ENCODE measurements at regions not wholly inside any gene's neighbourhood (a gene's known extent, or its start where the extent isn't known, plus 50 kb on each side); places are given as distances from the start of the nearest gene placed in this dataset.

DNA sequence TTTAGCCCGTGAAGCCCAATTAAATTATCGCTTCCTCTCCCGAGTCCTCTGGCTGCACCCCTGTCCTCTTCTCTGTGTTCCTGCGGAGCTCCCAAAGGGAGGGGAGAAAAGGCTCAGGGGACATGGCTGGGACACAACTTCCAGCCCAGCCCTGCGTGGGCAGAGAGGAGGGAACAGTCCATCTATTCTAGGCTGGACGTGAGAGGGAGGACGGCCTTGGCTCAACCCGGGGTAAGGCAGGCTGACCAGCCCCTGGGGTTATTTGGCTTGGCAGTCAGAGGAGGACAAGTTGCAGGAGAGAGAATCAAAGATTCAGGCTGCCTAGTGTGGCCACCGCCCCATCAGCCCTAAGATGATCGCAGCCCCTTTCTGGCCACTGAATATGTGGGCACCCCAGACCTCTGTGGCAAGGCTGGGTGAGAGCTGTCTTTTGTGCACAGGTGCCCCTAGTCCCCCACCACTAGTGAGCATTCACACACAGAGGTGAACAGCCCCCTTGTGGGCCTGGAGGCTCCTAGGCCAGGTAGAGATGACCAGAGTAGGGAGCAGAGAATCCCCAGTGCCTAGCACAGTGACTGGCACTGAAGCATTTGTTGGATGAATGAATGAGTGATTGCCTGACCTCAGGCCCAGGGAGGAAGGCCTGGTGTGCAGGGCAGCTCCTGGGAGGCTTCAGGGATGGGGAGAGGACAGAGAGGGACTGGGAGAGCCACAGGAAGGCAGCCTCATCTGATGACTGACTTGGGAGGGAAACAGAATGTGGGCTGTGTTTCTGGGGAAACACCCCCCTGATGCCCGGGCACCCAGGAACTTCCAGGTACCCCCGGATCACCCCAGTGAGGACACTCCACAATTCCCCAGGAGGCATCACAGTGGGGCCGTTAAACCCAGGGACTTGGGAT, 133.9 kb downstream of the C9orf50 start:
- no peak for DNase-seq

DNA sequence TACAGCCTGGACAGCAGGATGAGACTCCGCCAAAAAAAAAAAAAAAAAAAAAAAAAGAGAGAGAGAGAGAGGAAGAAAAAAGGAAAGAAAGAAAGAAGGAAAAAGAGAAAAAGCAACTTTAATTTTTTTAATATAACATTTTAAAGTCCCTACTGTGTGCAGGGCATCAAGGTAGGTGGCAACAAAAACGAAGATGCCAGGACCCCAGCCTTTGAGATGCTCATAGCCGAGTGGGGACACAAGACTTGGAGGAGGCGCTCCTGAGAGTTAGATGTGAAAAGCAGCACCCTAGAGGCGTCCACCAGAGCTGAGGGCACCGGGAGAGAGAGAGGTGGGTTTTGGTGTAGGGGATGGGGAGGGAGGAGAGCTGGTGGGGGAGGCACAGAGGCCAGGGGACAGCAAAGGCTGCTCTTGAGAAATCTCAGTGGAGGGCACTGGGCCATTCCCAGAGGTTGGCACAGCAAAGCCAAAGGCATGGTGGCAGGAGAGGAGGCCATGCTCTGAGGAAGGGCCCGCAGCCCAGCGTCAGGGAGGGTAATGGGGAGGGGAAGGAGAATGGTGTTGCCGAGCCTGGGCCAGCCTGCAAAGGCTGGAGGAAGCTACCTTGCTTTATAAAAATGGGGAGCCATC, 135.6 kb downstream of the C9orf50 start:
- DNase-seq = no peak

DNA sequence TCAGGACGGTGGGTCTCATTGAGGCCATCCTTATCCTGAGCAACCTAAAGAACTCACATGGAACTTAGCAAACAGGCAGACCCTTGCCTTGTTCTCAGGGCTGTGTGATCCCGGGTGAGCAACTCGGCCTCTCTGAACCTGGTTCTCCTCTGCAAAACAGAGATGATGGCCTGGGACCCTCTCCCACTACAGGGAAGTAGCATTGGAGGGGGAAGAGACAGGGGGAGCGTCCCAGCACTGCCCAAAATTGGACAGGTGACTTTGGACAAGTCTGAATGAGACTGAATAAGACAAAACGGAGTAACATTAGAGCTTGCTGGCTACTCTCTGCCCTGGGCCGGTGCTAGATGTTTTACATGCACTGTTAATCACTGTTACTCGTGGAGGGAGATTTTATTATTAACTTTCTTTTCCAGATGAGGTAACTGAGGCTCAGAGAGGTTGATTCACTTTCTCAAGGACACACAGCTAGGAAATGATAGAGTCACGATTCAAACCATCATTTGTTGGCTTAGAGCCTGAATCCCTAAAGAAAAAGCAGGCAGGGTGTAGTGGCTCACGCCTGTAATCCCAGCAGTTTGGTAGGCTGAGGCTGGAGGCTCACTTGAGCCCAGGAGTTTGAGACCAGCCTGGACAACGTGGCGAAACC, 136.4 kb downstream of the C9orf50 start:
- DNase-seq = no peak

DNA sequence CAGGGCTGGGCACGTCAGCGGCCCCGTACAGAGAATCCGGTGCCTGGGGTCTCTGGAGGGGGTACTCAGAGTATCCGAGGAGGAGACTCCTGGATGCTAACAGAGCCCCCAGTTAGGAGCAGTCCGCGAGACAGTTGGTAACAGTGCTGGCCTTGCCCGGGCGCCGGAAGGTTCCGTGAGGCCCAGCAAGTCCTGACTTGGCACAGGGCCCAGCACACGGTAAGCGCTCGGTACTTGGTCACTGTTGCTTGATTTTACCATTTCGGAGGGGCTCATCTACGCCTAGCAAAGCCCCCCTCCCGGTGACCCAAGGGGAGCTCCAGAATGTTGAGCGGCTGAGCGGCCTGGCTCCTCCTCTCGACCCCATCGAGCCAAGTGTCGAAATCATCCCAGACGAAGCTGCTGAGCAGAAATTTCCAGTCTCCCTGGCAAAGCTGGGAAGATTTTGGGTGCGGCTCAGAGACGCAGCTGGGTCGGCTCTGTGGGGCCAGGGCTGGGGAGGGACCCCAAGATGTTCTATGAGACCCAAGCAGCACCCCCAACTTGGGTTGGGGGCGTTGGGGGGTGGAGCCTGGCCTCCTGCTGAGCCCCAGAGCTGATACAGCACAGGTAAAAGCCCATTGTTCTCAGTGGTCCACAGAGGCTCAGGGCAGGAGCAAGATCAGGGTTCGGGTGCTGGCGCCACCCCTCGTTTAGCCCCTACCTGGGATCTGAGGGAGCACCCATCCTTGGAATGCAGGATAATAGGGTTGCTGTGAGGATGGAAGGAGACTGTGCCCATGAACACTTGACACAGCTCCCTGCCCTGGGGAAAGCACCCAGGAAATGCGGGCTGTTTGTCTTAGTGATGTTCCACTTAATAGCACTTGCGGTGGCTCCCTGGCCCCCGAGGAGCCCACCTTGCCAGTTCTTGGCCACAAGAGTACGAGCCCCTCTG, 137.2 kb downstream of the C9orf50 start:
- peak; percentile 20 for DNase-seq

GRCh38 chr9:129482521-129483414, 138.1 kb downstream of the C9orf50 start:
- peak; percentile 73 for DNase-seq

- no peak for DNase-seq
Observed at GRCh38 chr9:129481810-129482511, 138.9 kb downstream of the C9orf50 start.

GRCh38 chr9:129481424-129481809, 139.5 kb downstream of the C9orf50 start:
- no peak for DNase-seq

GRCh38 chr9:129480745-129481144, 140.2 kb downstream of the C9orf50 start:
- no peak for DNase-seq

- DNase-seq = no peak
Observed at GRCh38 chr9:129480227-129480626, 140.7 kb downstream of the C9orf50 start.

GRCh38 chr9:129479631-129480011, 141.3 kb downstream of the C9orf50 start:
- no peak for DNase-seq

- no peak for DNase-seq
Observed at GRCh38 chr9:129478961-129479630, 141.8 kb downstream of the C9orf50 start.

DNA sequence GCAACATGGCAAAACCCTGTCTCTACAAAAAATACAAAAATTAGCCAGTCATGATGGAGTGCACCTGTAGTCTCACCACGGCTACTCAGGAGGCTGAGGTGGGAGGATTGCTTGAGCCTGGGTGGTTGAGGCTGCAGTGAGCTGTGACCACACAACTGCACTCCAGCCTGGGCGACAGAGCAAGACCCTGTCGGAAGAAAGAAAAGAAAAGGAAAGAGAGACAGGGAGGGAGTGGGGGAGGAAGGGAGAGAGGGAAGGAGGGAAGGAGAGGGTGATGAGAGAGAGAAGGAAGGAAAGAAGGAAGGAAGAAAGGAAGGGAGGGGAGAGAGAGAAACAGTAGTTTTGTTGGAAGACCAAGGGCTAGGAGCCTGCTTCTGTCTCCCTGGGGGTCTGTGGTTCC, 142.4 kb downstream of the C9orf50 start:
- DNase-seq = no peak

GRCh38 chr9:129476821-129477611, 143.9 kb downstream of the C9orf50 start:
- no peak for DNase-seq

- no peak for DNase-seq
Observed at GRCh38 chr9:129474740-129475404, 146.0 kb downstream of the C9orf50 start.

- DNase-seq = no peak
Observed at GRCh38 chr9:129473523-129474244, 147.2 kb downstream of the C9orf50 start.

DNA sequence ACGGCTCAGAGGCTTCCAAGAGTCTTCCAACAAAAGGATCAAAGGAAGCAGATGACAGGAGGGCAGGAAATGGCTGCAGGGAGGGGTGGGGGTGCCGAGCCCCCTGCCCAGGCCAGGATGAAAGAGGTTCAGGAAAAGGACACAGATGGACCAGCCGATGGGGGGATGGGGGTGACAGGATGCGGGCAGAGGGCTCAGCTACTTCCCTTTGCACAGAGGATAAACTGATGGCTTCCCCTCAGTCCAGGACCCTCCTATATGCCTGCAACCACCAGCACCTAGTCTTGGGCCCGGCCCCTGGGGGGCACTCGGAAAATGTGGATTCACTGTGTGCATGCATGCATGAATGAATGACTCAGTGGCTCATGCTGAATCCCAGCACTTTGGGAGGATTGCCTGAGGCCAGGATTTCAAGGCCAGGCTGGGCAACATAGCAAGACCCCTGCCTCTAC, 148.2 kb downstream of the C9orf50 start:
- DNase-seq = no peak

GRCh38 chr9:129471201-129472019, 149.5 kb downstream of the C9orf50 start:
- no peak for DNase-seq
